Sigmoid colon (tissue), 4 donors: ENCODE measurements at regions not wholly inside any gene's neighbourhood (a gene's known extent, or its start where the extent isn't known, plus 50 kb on each side); places are given as distances from the start of the nearest gene placed in this dataset.

ENCODE experiments used
- CTCF ChIP-seq, 4 experiments: fragments of 450-650 bp in 3 of 4; fragments of 200-600 bp in 1 of 4; IDR thresholded peaks; one replicate each; pipeline ENCODE4 v1.5.1; 2016 to 2019; ENCODE audit warnings: antibody characterized with exemption in 4 of 4, mild to moderate bottlenecking in 3 of 4, moderate library complexity in 2 of 4
- POLR2AphosphoS5 ChIP-seq, 4 donors: sonication (generic); formaldehyde crosslinking; IDR thresholded peaks; one replicate each; pipeline ENCODE4 v1.6.1; 2017; ENCODE audit warnings: antibody characterized with exemption in 4 of 4

- TF ChIP-seq CTCF (IDR thresholded peaks at IDR 0.05), result no peak
- no peak for TF ChIP-seq POLR2AphosphoS5 (IDR thresholded peaks at IDR 0.05)
Measured at GRCh38 chr21:36613554-36613953, 85.4 kb upstream of the SIM2 start.
